OCI-LY3 (cell line): ENCODE measurements at regions not wholly inside any gene's neighbourhood (a gene's known extent, or its start where the extent isn't known, plus 50 kb on each side); places are given as distances from the start of the nearest gene placed in this dataset.

Experiments
- EZH2phosphoT487 ChIP-seq: fragments of 200-600 bp; shearing (Covaris generic); IDR thresholded peaks from 2 replicates; pipeline ENCODE4 v1.6.1; 2018; ENCODE audit warnings: antibody characterized with exemption, mixed run types, low read depth
- TF ChIP-seq, protein P1 (sequence below): fragments of 200-600, 300-600 bp; sonication (generic); IDR thresholded peaks from 2 replicates; pipeline ENCODE4 v1.5.1; 2014; ENCODE audit warnings: antibody characterized with exemption, low read length, low read depth

DNA sequence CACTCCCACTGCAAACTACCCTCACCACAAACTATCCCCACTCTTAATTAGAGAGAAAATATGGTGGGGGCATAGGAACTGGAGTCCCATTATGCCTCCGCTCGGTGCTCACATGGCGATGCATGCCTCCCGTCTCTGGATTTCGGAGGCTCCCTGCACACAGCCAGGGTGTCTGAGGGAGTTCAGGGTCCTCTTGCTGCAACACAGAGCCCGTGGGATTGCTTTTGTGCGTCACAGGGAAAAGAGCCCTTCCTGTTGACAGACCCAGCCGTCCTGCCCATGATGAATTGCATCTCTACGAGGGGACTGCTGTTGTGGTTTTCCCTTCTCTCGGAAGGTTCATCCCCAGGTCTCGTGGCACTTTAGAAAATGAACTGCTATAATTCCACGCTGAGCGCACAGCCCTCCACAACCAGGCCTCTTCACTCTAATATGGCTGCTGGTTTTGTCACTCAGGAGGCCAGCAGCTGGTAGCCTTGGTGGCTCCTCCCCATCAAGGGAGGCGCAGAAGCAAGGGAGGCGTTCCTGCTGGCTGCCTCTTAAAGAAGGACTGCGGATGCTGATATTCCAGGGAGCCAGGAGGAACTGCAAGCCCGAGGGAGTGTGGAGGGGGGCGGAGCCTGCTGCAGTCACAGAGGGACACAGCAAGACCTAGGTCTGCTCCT, 158.0 kb downstream of the KCNA5 start:
- TF ChIP-seq, protein P1, sequence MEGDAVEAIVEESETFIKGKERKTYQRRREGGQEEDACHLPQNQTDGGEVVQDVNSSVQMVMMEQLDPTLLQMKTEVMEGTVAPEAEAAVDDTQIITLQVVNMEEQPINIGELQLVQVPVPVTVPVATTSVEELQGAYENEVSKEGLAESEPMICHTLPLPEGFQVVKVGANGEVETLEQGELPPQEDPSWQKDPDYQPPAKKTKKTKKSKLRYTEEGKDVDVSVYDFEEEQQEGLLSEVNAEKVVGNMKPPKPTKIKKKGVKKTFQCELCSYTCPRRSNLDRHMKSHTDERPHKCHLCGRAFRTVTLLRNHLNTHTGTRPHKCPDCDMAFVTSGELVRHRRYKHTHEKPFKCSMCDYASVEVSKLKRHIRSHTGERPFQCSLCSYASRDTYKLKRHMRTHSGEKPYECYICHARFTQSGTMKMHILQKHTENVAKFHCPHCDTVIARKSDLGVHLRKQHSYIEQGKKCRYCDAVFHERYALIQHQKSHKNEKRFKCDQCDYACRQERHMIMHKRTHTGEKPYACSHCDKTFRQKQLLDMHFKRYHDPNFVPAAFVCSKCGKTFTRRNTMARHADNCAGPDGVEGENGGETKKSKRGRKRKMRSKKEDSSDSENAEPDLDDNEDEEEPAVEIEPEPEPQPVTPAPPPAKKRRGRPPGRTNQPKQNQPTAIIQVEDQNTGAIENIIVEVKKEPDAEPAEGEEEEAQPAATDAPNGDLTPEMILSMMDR: no peak
- TF ChIP-seq EZH2phosphoT487: no peak
